Thoracic aorta (tissue), 2 donors: ENCODE measurements at regions not wholly inside any gene's neighbourhood (a gene's known extent, or its start where the extent isn't known, plus 50 kb on each side); places are given as distances from the start of the nearest gene placed in this dataset.

Source experiments
- ATAC-seq: fragments of 150-250 bp; one replicate; pipeline ENCODE4 v1.8.0; 2017; ENCODE audit warnings: low read depth; ENCODE audit not compliant: insufficient number of reproducible peaks, low FRiP score
- DNase-seq: peaks from one replicate; pipeline ENCODE4 v3.0.0-alpha.2; 2020; ENCODE audit warnings: low spot score
- H3K27ac ChIP-seq, 2 donors: fragments of 200-600 bp; sonication (generic); 1 replicate in 1 of 2; 2 replicates in 1 of 2; pipeline ENCODE4 v1.5.1; 2016; ENCODE audit warnings: mild to moderate bottlenecking in 2 of 2, moderate library complexity in 2 of 2
- H3K27me3 ChIP-seq: fragments of 200-600 bp; sonication (generic); replicated peaks from 2 replicates; pipeline ENCODE4 v1.6.0; 2016; ENCODE audit warnings: mild to moderate bottlenecking; ENCODE audit not compliant: insufficient read depth
- H3K36me3 ChIP-seq: fragments of 200-600 bp; sonication (generic); one replicate; pipeline ENCODE4 v1.5.1; 2016
- H3K4me1 ChIP-seq, 2 donors: fragments of 200-600 bp; sonication (generic); 1 replicate in 1 of 2; 2 replicates in 1 of 2; pipeline versions ENCODE4 v1.5.1 to v1.6.0; 2016; ENCODE audit warnings: low read depth in 2 of 2, mild to moderate bottlenecking in 1 of 2; ENCODE audit not compliant: control insufficient read depth in 1 of 2
- H3K4me3 ChIP-seq: fragments of 200-600 bp; sonication (generic); 2 replicates; pipeline ENCODE4 v1.5.1; 2016; ENCODE audit warnings: mild to moderate bottlenecking
- H3K9me3 ChIP-seq: fragments of 200-600 bp; sonication (generic); 2 replicates; pipeline ENCODE4 v1.5.1; 2016
- TF ChIP-seq, protein P1 (sequence below): fragments of 200-600 bp; sonication (generic); IDR thresholded peaks from one replicate; pipeline ENCODE4 v1.5.1; 2019; ENCODE audit warnings: antibody characterized with exemption

DNA sequence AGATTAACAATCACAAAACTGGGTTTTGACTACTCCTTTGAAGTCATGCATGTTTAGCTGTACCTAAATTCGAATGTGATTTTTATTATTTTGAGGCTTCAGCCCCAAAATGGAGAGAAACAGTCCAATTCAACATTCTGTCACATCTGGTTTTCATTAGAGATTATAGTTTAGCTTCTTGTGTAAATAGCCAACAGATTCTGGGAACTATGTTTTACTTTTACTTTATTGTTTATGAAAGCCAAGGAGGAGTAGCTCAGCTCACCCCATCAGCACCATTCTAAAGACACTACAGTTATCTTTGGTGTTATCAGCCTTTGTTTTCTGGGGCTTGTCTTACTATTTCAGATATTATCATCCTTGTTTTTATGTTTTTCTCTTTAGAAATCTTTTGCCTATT, 465.0 kb upstream of the CWC22 start:
- Histone ChIP-seq H3K27me3 (no peaks in the 10 kb centered on the region), H3K4me3 (no peak overlapping the region), H3K27ac (no peak overlapping the region), H3K36me3 (no peaks in the 10 kb centered on the region), H3K9me3 (no peaks in the 10 kb centered on the region), H3K4me1 (no peaks in the 10 kb centered on the region)
- DNase-seq (no peak), ATAC-seq (no peak)
- TF ChIP-seq, protein P1, sequence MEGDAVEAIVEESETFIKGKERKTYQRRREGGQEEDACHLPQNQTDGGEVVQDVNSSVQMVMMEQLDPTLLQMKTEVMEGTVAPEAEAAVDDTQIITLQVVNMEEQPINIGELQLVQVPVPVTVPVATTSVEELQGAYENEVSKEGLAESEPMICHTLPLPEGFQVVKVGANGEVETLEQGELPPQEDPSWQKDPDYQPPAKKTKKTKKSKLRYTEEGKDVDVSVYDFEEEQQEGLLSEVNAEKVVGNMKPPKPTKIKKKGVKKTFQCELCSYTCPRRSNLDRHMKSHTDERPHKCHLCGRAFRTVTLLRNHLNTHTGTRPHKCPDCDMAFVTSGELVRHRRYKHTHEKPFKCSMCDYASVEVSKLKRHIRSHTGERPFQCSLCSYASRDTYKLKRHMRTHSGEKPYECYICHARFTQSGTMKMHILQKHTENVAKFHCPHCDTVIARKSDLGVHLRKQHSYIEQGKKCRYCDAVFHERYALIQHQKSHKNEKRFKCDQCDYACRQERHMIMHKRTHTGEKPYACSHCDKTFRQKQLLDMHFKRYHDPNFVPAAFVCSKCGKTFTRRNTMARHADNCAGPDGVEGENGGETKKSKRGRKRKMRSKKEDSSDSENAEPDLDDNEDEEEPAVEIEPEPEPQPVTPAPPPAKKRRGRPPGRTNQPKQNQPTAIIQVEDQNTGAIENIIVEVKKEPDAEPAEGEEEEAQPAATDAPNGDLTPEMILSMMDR, result no peak

DNA sequence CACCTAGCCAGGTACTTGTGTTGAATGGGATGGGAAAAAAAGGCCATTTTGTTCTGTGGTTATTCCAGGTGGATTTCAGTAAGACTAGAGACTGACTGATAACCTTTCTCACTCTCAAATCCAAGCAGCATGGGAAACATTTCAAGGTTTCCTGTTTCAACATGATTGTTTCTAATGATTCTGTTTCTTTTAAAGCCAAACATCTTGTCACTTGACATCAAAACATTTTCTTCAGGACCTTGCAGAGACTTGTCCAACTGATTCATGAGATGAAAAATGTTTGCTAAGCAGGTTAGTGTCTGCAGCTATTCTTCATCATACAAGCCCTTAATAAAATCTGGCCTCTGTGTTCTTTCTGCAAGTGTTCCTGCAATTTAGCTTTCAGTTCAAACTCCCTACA, 456.5 kb upstream of the CWC22 start:
- DNase-seq (no peak), ATAC-seq (no peak)
- TF ChIP-seq, protein P1, result no peak

DNA sequence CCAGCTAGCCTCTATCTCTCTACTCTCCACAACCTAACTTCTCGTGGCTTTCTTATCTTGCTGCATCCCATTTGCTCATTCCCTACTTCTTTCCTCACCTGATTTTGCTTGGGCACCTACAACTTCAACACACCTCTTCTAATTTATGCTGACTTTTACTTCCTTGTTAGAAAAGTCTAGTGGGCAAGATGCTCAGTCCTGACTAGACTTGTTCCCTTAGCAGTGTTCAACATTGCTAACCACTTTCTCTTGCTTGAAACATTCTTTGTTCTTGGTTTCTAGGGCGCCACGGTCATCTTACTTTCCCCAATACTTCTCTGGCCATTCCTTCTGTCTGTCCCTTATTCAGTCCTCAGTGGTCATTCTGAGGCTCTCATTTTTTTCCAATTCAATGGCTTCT, 454.7 kb upstream of the CWC22 start:
- no peaks in the 10 kb centered on the region for H3K4me1 ChIP-seq
- H3K9me3 ChIP-seq, result no peaks in the 10 kb centered on the region
- H3K36me3 ChIP-seq, result no peaks in the 10 kb centered on the region
- TF ChIP-seq, protein P1, result no peak
- no peak overlapping the region for H3K27ac ChIP-seq
- DNase-seq, result no peak
- ATAC-seq, result no peak
- no peaks in the 10 kb centered on the region for H3K27me3 ChIP-seq
- no peak overlapping the region for H3K4me3 ChIP-seq

More for the DNA sequence above, 456.5 kb upstream of the CWC22 start:
- no peaks in the 10 kb centered on the region for H3K36me3 ChIP-seq
- no peaks in the 10 kb centered on the region for H3K9me3 ChIP-seq
- H3K27ac ChIP-seq, result no peak overlapping the region
- H3K27me3 ChIP-seq, result no peaks in the 10 kb centered on the region
- H3K4me3 ChIP-seq, result no peak overlapping the region
- no peaks in the 10 kb centered on the region for H3K4me1 ChIP-seq

DNA sequence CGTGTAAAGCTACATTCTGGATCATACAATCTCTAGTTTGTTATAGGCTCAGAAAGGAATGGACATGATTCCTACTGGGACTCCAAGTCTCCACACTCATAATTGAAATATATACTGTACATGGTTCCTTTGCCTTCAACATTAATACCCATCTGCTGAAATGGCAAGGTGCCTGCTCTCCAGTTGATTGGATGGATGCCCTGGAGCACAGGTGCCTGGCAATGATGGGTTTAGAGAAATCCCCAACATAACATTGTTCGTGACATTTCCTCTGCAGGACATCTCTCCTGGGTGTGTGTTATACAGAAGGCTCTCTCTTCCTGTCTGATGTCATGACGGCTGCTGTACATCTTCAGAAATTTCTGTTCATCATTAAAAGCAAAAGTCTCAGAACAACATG, 449.7 kb upstream of the CWC22 start:
- no peak overlapping the region for H3K4me3 ChIP-seq
- DNase-seq (no peak), ATAC-seq (no peak)
- H3K9me3 ChIP-seq, result no peaks in the 10 kb centered on the region
- H3K4me1 ChIP-seq, result no peaks in the 10 kb centered on the region
- no peaks in the 10 kb centered on the region for H3K36me3 ChIP-seq
- TF ChIP-seq, protein P1, result no peak
- no peaks in the 10 kb centered on the region for H3K27me3 ChIP-seq
- no peak overlapping the region for H3K27ac ChIP-seq

DNA sequence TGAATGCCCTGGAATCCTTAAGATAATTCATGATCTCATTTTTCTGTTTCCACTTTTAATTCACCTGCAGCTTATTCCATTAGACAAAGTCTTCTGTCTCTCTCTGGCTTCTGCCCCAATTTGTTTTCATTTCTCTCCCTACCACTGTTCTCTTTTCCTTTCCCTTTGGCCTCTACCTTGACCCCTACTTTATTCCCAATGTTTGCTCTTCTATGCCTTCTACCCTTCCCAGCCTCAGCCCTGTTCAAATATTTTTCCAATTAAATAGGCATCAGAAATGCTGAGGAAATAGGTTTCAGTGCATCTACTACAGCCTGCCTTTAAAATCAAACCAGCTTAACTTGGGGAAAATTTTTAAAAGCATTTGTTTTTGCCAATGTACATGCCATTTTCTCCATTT, 443.7 kb upstream of the CWC22 start:
- no peaks in the 10 kb centered on the region for H3K36me3 ChIP-seq
- H3K27me3 ChIP-seq, result no peaks in the 10 kb centered on the region
- H3K9me3 ChIP-seq, result no peaks in the 10 kb centered on the region
- H3K4me1 ChIP-seq, result no peaks in the 10 kb centered on the region
- H3K27ac ChIP-seq, result no peak overlapping the region
- DNase-seq, result no peak
- H3K4me3 ChIP-seq, result no peak overlapping the region
- no peak for ATAC-seq
- TF ChIP-seq, protein P1, result no peak
